Lower lobe of right lung (tissue), 2 donors: ENCODE measurements at regions not wholly inside any gene's neighbourhood (a gene's known extent, or its start where the extent isn't known, plus 50 kb on each side); places are given as distances from the start of the nearest gene placed in this dataset.

Experiments
- ATAC-seq, 2 donors: fragments of 200-7000 bp; cut with Tn5 transposase; one replicate each; pipeline ENCODE4 v1.9.1; 2020 to 2022; ENCODE audit warnings: mild to moderate bottlenecking in 2 of 2, moderate library complexity in 2 of 2
- DNase-seq: peaks from one replicate; pipeline ENCODE4 v3.0.0-alpha.2; 2020
- H3K27ac ChIP-seq: fragments of 200-600 bp; one replicate; pipeline ENCODE4 v1.8.0; 2022
- H3K27me3 ChIP-seq: fragments of 200-600 bp; one replicate; pipeline ENCODE4 v1.8.0; 2022; ENCODE audit warnings: low read depth
- H3K36me3 ChIP-seq: fragments of 200-600 bp; one replicate; pipeline ENCODE4 v1.8.0; 2022; ENCODE audit warnings: mild to moderate bottlenecking
- H3K4me1 ChIP-seq: fragments of 200-600 bp; one replicate; pipeline ENCODE4 v1.8.0; 2022
- H3K4me3 ChIP-seq: fragments of 200-600 bp; one replicate; pipeline ENCODE4 v1.8.0; 2022; ENCODE audit warnings: mild to moderate bottlenecking
- H3K9me3 ChIP-seq: fragments of 200-600 bp; one replicate; pipeline ENCODE4 v1.8.0; 2022
- CTCF ChIP-seq: fragments of 200-600 bp; IDR thresholded peaks from one replicate; pipeline ENCODE4 v1.8.0; 2022; ENCODE audit warnings: antibody characterized with exemption, mild to moderate bottlenecking
- intact Hi-C: fragments of 100-400 bp; cut with DNase I; formaldehyde crosslinking; loops from one replicate; pipeline ENCODE4 v1.11.0; 2022
- donor health status: DM: no; HTN: yes; CAD: no; lungs with severe emphysema.

- H3K27me3 ChIP-seq = peaks cover 9% of the 10 kb centered on the region
- no peak overlapping the region for H3K4me3 ChIP-seq
- no peak overlapping the region for H3K27ac ChIP-seq
- no peak for DNase-seq
- intact Hi-C loops = no loop called here
- peaks cover 4% of the 10 kb centered on the region for H3K4me1 ChIP-seq
- no peak for ATAC-seq
- TF ChIP-seq CTCF = no peak
- no peaks in the 10 kb centered on the region for H3K36me3 ChIP-seq
- no peaks in the 10 kb centered on the region for H3K9me3 ChIP-seq
These were observed 274.8 kb downstream of the LRFN2 start for GRCh38 chr6:40312213-40313015.

- H3K4me1 ChIP-seq = peaks cover 4% of the 10 kb centered on the region
- DNase-seq = peak; percentile 51
- TF ChIP-seq CTCF = peak; percentile 91
- H3K27ac ChIP-seq = no peak overlapping the region
- peaks cover 9% of the 10 kb centered on the region for H3K27me3 ChIP-seq
- no peaks in the 10 kb centered on the region for H3K36me3 ChIP-seq
- no peaks in the 10 kb centered on the region for H3K9me3 ChIP-seq
- intact Hi-C loops = no loop called here
- ATAC-seq = peak; percentile 83 to 85
- no peak overlapping the region for H3K4me3 ChIP-seq
These were observed 278.4 kb downstream of the LRFN2 start for GRCh38 chr6:40308533-40309306.

- Histone ChIP-seq H3K36me3 (no peaks in the 10 kb centered on the region), H3K9me3 (no peaks in the 10 kb centered on the region), H3K4me1 (peaks cover 4% of the 10 kb centered on the region), H3K27ac (no peak overlapping the region), H3K27me3 (peaks cover 9% of the 10 kb centered on the region), H3K4me3 (no peak overlapping the region)
- intact Hi-C loops = no loop called here
- DNase-seq = no peak
- no peak for TF ChIP-seq CTCF
- no peak for ATAC-seq
These were observed 279.5 kb downstream of the LRFN2 start for GRCh38 chr6:40307712-40308111.

- Histone ChIP-seq H3K4me3 (no peak overlapping the region), H3K9me3 (peaks cover 4% of the 10 kb centered on the region), H3K4me1 (no peaks in the 10 kb centered on the region), H3K36me3 (no peaks in the 10 kb centered on the region), H3K27me3 (peaks cover 3% of the 10 kb centered on the region), H3K27ac (no peak overlapping the region)
- no peak for TF ChIP-seq CTCF
- intact Hi-C loops = no loop called here
- DNase-seq (no peak), ATAC-seq (no peak)
These were observed 284.2 kb downstream of the LRFN2 start for GRCh38 chr6:40302856-40303454.

- peaks cover 5% of the 10 kb centered on the region for H3K9me3 ChIP-seq
- no peak overlapping the region for H3K4me3 ChIP-seq
- DNase-seq = no peak
- H3K4me1 ChIP-seq = no peaks in the 10 kb centered on the region
- H3K27ac ChIP-seq = no peak overlapping the region
- H3K27me3 ChIP-seq = no peaks in the 10 kb centered on the region
- H3K36me3 ChIP-seq = no peaks in the 10 kb centered on the region
- intact Hi-C loops = no loop called here
- TF ChIP-seq CTCF = no peak
- ATAC-seq = no peak
These were observed 287.5 kb downstream of the LRFN2 start for GRCh38 chr6:40299681-40300080.
